Endothelial cell of umbilical vein (primary cell): ENCODE measurements at regions not wholly inside any gene's neighbourhood (a gene's known extent, or its start where the extent isn't known, plus 50 kb on each side); places are given as distances from the start of the nearest gene placed in this dataset.

Experiments
- BruUV-seq: library from RNA; stranded (reverse); fragments of 400-500 nt; replicated peaks from 2 replicates; lab custom pipeline; 2021; lab: Mats Ljungman, UMichigan
- CTCF ChIA-PET: fragments of 300-600, 350-600 bp; sonication (Branson Sonifier 250); formaldehyde crosslinking; loops from one replicate; lab custom pipeline; 2021; ENCODE audit warnings: antibody characterized with exemption, inconsistent platforms; lab: Charles Lee
- POLR2A ChIA-PET: fragments of 300-600, 350-600 bp; sonication (Branson Sonifier 250); formaldehyde crosslinking; loops from one replicate; lab custom pipeline; 2021; ENCODE audit warnings: antibody characterized with exemption, inconsistent platforms; lab: Charles Lee
- DNase-seq: peaks from one replicate; pipeline ENCODE4 v3.0.0-alpha.2; 2011; ENCODE audit warnings: low read depth, low spot score
- FAIRE-seq: peaks from 2 replicates; lab custom pipeline; 2011; peaks lifted over from hg19 to GRCh38; lab: Jason Lieb, UNC
- H2AFZ ChIP-seq: 2 replicates; pipeline ENCODE4 v1.6.0; 2012; ENCODE audit warnings: low read depth, low read length, control low read depth, inconsistent platforms
- H3K27ac ChIP-seq: 2 replicates; pipeline ENCODE4 v1.5.1; 2011; ENCODE audit warnings: low read depth, mild to moderate bottlenecking, control low read depth, low read length, moderate library complexity; ENCODE audit not compliant: insufficient read depth
- H3K27me3 ChIP-seq, 2 experiments: 2 replicates each; pipeline versions ENCODE4 v1.6.0 to v1.6.1; 2011; ENCODE audit warnings: low read length in 2 of 2, mixed read lengths in 1 of 2; ENCODE audit not compliant: control insufficient read depth in 2 of 2, insufficient read depth in 2 of 2
- H3K36me3 ChIP-seq, 2 experiments: 2 replicates in 1 of 2; 3 replicates in 1 of 2; pipeline ENCODE4 v1.5.1; 2011; ENCODE audit warnings: low read length in 2 of 2, mild to moderate bottlenecking in 1 of 2, moderate library complexity in 1 of 2; ENCODE audit not compliant: control insufficient read depth in 2 of 2, insufficient read depth in 2 of 2; ENCODE audit errors: extremely low read depth in 1 of 2
- H3K4me1 ChIP-seq: 3 replicates; pipeline ENCODE4 v1.5.1; 2011; ENCODE audit warnings: mild to moderate bottlenecking, low read length; ENCODE audit not compliant: control insufficient read depth, insufficient read depth; ENCODE audit errors: extremely low read depth
- H3K4me2 ChIP-seq: 2 replicates; pipeline ENCODE4 v1.6.1; 2011; ENCODE audit warnings: low read length, control low read depth, mixed read lengths; ENCODE audit not compliant: insufficient read depth
- H3K4me3 ChIP-seq, 3 experiments: fragments of 200-600 bp in 1 of 3; sonication (generic), shearing (Covaris generic) in 1 of 3; replicated peaks in 1 of 3; 2 replicates each; pipeline ENCODE4 v1.5.1; 2011 to 2016; ENCODE audit warnings: control low read depth in 3 of 3, low read length in 3 of 3, mild to moderate bottlenecking in 2 of 3, inconsistent platforms in 1 of 3, low read depth in 1 of 3, moderate library complexity in 1 of 3; ENCODE audit not compliant: insufficient read depth in 1 of 3
- H3K79me2 ChIP-seq: 2 replicates; pipeline ENCODE4 v1.6.0; 2012; ENCODE audit warnings: low read length, inconsistent platforms; ENCODE audit not compliant: control insufficient read depth, insufficient read depth
- H3K9ac ChIP-seq: replicated peaks from 2 replicates; pipeline ENCODE3; 2011; ENCODE audit warnings: low read length, control low read depth; ENCODE audit not compliant: insufficient read depth; ENCODE audit errors: extremely low read depth
- H3K9me1 ChIP-seq: replicated peaks from 3 replicates; pipeline ENCODE4 v1.6.0; 2011; ENCODE audit warnings: mild to moderate bottlenecking, low read length; ENCODE audit not compliant: control insufficient read depth, insufficient read depth; ENCODE audit errors: extremely low read depth
- H3K9me3 ChIP-seq: replicated peaks from 2 replicates; pipeline ENCODE4 v1.5.1; 2012; ENCODE audit warnings: low read length, inconsistent platforms; ENCODE audit not compliant: control insufficient read depth, insufficient read depth
- H4K20me1 ChIP-seq: replicated peaks from 2 replicates; pipeline ENCODE3; 2011; ENCODE audit warnings: mild to moderate bottlenecking, low read length; ENCODE audit not compliant: control insufficient read depth, insufficient read depth; ENCODE audit errors: extremely low read depth
- CTCF ChIP-seq, 2 donors: IDR thresholded peaks; 1 replicate in 1 of 2; 2 replicates in 1 of 2; pipeline ENCODE4 v1.5.1; 2011; ENCODE audit warnings: low read length in 2 of 2, mild to moderate bottlenecking in 2 of 2, moderate library complexity in 2 of 2, control low read depth in 1 of 2, inconsistent platforms in 1 of 2, low read depth in 1 of 2; ENCODE audit not compliant: insufficient read depth in 1 of 2; ENCODE audit errors: extremely low read depth in 1 of 2
- EZH2 ChIP-seq: IDR thresholded peaks from 2 replicates; pipeline ENCODE4 v1.6.1; 2012; ENCODE audit warnings: borderline replicate concordance, low read depth, mild to moderate bottlenecking, moderate library complexity, low read length, inconsistent platforms; ENCODE audit not compliant: severe bottlenecking
- FOS ChIP-seq: IDR thresholded peaks from 2 replicates; pipeline ENCODE4 v1.6.1; 2011; ENCODE audit warnings: mild to moderate bottlenecking, low read length, moderate library complexity, borderline replicate concordance; ENCODE audit not compliant: insufficient read depth
- GATA2 ChIP-seq: IDR thresholded peaks from 2 replicates; pipeline ENCODE4 v1.7.0; 2011; ENCODE audit warnings: low read depth, mild to moderate bottlenecking, moderate library complexity, mixed read lengths, low read length; ENCODE audit not compliant: insufficient read length, insufficient read depth
- JUN ChIP-seq: IDR thresholded peaks from 2 replicates; pipeline ENCODE4 v1.6.1; 2011; ENCODE audit warnings: borderline replicate concordance, low read depth; ENCODE audit not compliant: insufficient read length, insufficient read depth
- MAX ChIP-seq: IDR thresholded peaks from 2 replicates; pipeline ENCODE4 v1.6.1; 2011; ENCODE audit not compliant: insufficient read depth, insufficient read length
- MYC ChIP-seq: IDR thresholded peaks from one replicate; pipeline ENCODE4 v1.6.1; 2011; ENCODE audit warnings: mild to moderate bottlenecking, low read depth, low read length
- POLR2A ChIP-seq: IDR thresholded peaks from 2 replicates; pipeline ENCODE4 v1.6.1; 2012; ENCODE audit warnings: low read depth, mild to moderate bottlenecking, control low read depth, low read length
- POLR2AphosphoS5 ChIP-seq: IDR thresholded peaks from 2 replicates; pipeline ENCODE4 v1.6.1; 2012; ENCODE audit warnings: low read depth, mild to moderate bottlenecking, control low read depth, low read length, moderate library complexity; ENCODE audit not compliant: insufficient read depth
- dilution Hi-C: fragments of 300-500 bp; cut with MboI; formaldehyde crosslinking; loops from one replicate; pipeline ENCODE4 v1.15.0; 2019; ENCODE audit warnings: low sequenced_read_pairs; ENCODE audit not compliant: extremely low pct_ligation_motif_present
- intact Hi-C: fragments of 100-400 bp; cut with micrococcal nuclease; formaldehyde crosslinking; loops from one replicate; pipeline ENCODE4 v1.10.0; 2022

- Histone ChIP-seq H3K36me3 (no peaks in the 10 kb centered on the region), H3K79me2 (no peaks in the 10 kb centered on the region), H3K4me1 (peaks cover 22% of the 10 kb centered on the region), H3K9ac (peak overlapping the region; percentile 8), H2AFZ (peak overlapping the region; percentile 25), H3K4me3 (no peak overlapping the region), H3K27ac (peak overlapping the region; percentile 64), H3K27me3 (no peaks in the 10 kb centered on the region), H4K20me1 (no peaks in the 10 kb centered on the region), H3K4me2 (peak overlapping the region; percentile 63), H3K9me1 (no peaks in the 10 kb centered on the region), H3K9me3 (no peaks in the 10 kb centered on the region)
- ChIA-PET CTCF (interaction anchor here (1.2 to 1.8 kb wide), 8 partner anchors 11 to 279 kb away, joined by 3 to 6 read pairs (median 3); no protein-coding TSS in a partner anchor), POLR2A (no interaction called here)
- FAIRE-seq: no peak
- TF ChIP-seq POLR2AphosphoS5 (no peak), MYC (no peak), POLR2A (no peak), MAX (no peak), GATA2 (no peak), JUN (no peak), FOS (no peak), CTCF (IDR thresholded peaks at IDR 0.05; ENCODE audit: extremely low read depth in 1 of 2, insufficient read depth in 1 of 2, low read depth in 1 of 2, low read length in 2 of 2) (no peak), EZH2 (no peak)
- dilution Hi-C loops (no loop called here), intact Hi-C loops (loop anchor here (1.0 kb wide), 1 partner anchor 18 kb away; no protein-coding TSS in a partner anchor)
- no peak for DNase-seq
- no TSS peak for BruUV-seq
Measured at GRCh38 chr3:64890466-64890865, 202.7 kb upstream of the ADAMTS9 start.
